GM12875 (cell line): ENCODE measurements at regions not wholly inside any gene's neighbourhood (a gene's known extent, or its start where the extent isn't known, plus 50 kb on each side); places are given as distances from the start of the nearest gene placed in this dataset.
"Not testable (repeated sequence)": the region's sequence is repeated elsewhere in the genome, so short reads cannot be mapped to it uniquely, and the experiment has no call there.

Experiments used
- H3K4me3 ChIP-seq: one replicate; pipeline ENCODE4 v1.5.1; 2011; ENCODE audit warnings: low read depth, low read length, control low read depth
- TF ChIP-seq, protein P1 (sequence below): IDR thresholded peaks from 2 replicates; pipeline ENCODE4 v1.5.1; 2011; ENCODE audit warnings: low read depth, mild to moderate bottlenecking, control low read depth, inconsistent platforms, low read length, moderate library complexity, borderline replicate concordance; ENCODE audit not compliant: insufficient read depth

DNA sequence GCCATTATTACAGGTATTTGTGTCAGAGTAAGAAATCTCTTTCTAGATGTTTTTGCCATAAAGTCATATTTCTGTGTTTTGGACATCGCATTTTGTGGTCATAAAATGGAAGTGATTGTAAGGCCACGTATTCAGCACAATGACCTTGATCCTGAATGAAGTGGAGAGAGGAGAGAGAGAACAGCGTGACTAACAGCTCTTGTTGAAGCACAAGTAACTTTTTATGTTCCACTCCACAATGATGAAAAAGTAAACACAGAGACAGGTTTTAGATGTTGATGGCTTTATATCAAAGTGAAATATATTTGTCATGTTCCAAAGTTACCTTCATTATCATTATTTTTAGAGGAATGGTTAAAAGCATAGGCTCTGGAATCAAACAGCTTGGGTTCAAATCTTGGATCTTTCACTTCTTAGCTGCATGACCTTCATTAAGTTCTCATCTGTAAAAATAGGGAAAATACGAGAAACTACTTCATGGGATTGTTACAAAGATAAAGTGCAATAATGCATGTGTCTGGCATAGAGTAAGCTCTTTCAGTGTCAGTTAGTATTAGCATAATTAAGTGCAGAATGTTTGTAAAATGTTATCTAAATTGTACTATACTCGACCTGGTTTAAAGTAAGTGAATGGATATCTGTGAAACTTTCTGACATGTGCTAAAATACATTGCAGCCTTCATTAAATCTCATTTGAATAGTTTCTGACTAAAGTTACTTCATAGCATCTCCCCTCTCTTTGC, 341.5 kb upstream of the DNAJC19 start:
- H3K4me3 ChIP-seq = no peak overlapping the region
- TF ChIP-seq, protein P1, sequence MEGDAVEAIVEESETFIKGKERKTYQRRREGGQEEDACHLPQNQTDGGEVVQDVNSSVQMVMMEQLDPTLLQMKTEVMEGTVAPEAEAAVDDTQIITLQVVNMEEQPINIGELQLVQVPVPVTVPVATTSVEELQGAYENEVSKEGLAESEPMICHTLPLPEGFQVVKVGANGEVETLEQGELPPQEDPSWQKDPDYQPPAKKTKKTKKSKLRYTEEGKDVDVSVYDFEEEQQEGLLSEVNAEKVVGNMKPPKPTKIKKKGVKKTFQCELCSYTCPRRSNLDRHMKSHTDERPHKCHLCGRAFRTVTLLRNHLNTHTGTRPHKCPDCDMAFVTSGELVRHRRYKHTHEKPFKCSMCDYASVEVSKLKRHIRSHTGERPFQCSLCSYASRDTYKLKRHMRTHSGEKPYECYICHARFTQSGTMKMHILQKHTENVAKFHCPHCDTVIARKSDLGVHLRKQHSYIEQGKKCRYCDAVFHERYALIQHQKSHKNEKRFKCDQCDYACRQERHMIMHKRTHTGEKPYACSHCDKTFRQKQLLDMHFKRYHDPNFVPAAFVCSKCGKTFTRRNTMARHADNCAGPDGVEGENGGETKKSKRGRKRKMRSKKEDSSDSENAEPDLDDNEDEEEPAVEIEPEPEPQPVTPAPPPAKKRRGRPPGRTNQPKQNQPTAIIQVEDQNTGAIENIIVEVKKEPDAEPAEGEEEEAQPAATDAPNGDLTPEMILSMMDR = no peak

- no peak overlapping the region for H3K4me3 ChIP-seq
- TF ChIP-seq, protein P1 = no peak
Measured at GRCh38 chr3:181330257-181330656, 340.7 kb upstream of the DNAJC19 start.

GRCh38 chr3:181329024-181329423, 339.5 kb upstream of the DNAJC19 start:
- H3K4me3 ChIP-seq = no peak overlapping the region
- TF ChIP-seq, protein P1 = no peak

GRCh38 chr3:181328346-181328745, 338.8 kb upstream of the DNAJC19 start:
- no peak overlapping the region for H3K4me3 ChIP-seq
- TF ChIP-seq, protein P1 = no peak

DNA sequence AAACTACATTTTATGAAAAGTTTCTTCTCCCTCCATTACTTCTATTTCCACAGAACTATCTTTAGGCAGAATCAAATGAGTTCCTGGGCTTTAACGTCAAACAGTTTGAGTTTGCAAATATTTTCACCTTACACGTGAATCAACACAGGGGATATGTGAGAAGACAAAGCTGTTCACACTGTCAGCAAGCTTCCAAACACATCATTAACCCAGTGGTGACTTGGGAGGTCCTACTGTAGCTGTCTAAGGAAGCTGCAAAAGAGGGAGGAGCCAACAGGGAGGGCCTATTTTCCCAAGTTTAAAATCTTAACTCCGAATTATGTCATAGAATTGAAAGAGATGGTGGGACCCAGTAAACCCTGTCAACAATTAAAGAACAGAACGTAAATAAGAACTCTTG, 337.8 kb upstream of the DNAJC19 start:
- no peak overlapping the region for H3K4me3 ChIP-seq
- TF ChIP-seq, protein P1 = no peak

- no peak overlapping the region for H3K4me3 ChIP-seq
- TF ChIP-seq, protein P1 = peak; percentile 51; the same call in 1 of the 2 replicates
Measured at GRCh38 chr3:181326637-181327223, 337.2 kb upstream of the DNAJC19 start.

- not testable (repeated sequence) for H3K4me3 ChIP-seq
Measured at GRCh38 chr3:181324516-181324915, 335.0 kb upstream of the DNAJC19 start.

DNA sequence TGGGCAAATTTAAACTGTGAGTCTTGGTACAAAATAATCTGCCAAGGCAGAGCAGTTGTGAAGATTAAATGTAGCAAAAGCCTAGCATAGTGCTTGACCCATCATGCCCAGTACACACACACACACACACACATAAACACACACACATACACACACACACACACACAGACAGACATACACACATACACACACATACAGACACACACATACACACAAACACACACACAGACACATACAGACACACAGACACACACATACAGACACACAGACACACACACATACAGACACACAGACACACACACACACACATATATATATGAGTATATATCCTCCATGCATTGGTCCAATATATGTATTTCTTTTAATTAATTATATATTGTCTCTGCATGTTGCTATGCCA, 328.8 kb upstream of the DNAJC19 start:
- H3K4me3 ChIP-seq = no peak overlapping the region
- TF ChIP-seq, protein P1 = no peak
